Gastrocnemius medialis (tissue), 4 donors: ENCODE measurements at regions not wholly inside any gene's neighbourhood (a gene's known extent, or its start where the extent isn't known, plus 50 kb on each side); places are given as distances from the start of the nearest gene placed in this dataset.

Experiments
- ATAC-seq, 2 donors: fragments of 150-250 bp; one replicate each; pipeline ENCODE4 v1.9.1; 2016
- DNase-seq, 2 donors: peaks; one replicate each; pipeline ENCODE4 v3.0.0-alpha.2; 2019
- H3K27ac ChIP-seq, 4 donors: fragments of 200-600 bp; sonication (generic); 1 replicate in 1 of 4; 2 replicates in 3 of 4; pipeline ENCODE4 v1.5.1; 2016 to 2018; ENCODE audit warnings: mild to moderate bottlenecking in 2 of 4, moderate library complexity in 1 of 4
- H3K27me3 ChIP-seq, 3 donors: fragments of 200-600 bp; sonication (generic) in 2 of 3; 1 replicate in 1 of 3; 2 replicates in 2 of 3; pipeline versions ENCODE4 v1.5.1 to v1.6.0; 2016 to 2019; ENCODE audit warnings: mild to moderate bottlenecking in 1 of 3, moderate library complexity in 1 of 3
- H3K36me3 ChIP-seq, 2 donors: fragments of 200-600 bp; sonication (generic) in 1 of 2; one replicate each; pipeline ENCODE4 v1.5.1; 2017 to 2018
- H3K4me1 ChIP-seq, 2 donors: fragments of 200-600 bp; sonication (generic) in 1 of 2; one replicate each; pipeline ENCODE4 v1.5.1; 2016 to 2017; ENCODE audit warnings: mild to moderate bottlenecking in 2 of 2
- H3K4me3 ChIP-seq, 4 donors: fragments of 200-600 bp; sonication (generic) in 3 of 4; 1 replicate in 1 of 4; 2 replicates in 3 of 4; pipeline ENCODE4 v1.5.1; 2016 to 2019; ENCODE audit warnings: mild to moderate bottlenecking in 2 of 4
- H3K9me3 ChIP-seq, 3 donors: fragments of 200-600 bp; sonication (generic) in 2 of 3; 1 replicate in 1 of 3; 2 replicates in 2 of 3; pipeline ENCODE4 v1.5.1; 2016 to 2019
- CTCF ChIP-seq, 5 experiments: fragments of 450-650 bp in 3 of 5; fragments of 200-600 bp in 2 of 5; sonication (generic) in 2 of 5; IDR thresholded peaks in 4 of 5; conservative IDR thresholded peaks in 1 of 5; 1 replicate in 4 of 5; 2 replicates in 1 of 5; pipeline ENCODE4 v1.5.1; 2016 to 2019; ENCODE audit warnings: antibody characterized with exemption in 5 of 5, mild to moderate bottlenecking in 3 of 5, moderate library complexity in 3 of 5
- POLR2A ChIP-seq, 2 donors: fragments of 450-650 bp; IDR thresholded peaks; one replicate each; pipeline ENCODE4 v1.6.1; 2017; ENCODE audit warnings: antibody characterized with exemption in 2 of 2, mild to moderate bottlenecking in 2 of 2, moderate library complexity in 2 of 2
- in situ Hi-C, 4 donors: fragments of 200-750 bp; cut with MboI; loops; one replicate each; pipeline versions ENCODE4 v1.15.0 to v1.8.0; 2017; ENCODE audit warnings: low sequenced_read_pairs in 4 of 4
- intact Hi-C: fragments of 100-400 bp; cut with DNase I; formaldehyde crosslinking; loops from one replicate; pipeline ENCODE4 v1.15.1; 2023; ENCODE audit warnings: low total_unique reads

- no peaks in the 10 kb centered on the region for H3K9me3 ChIP-seq
- DNase-seq (no peak), ATAC-seq (no peak)
- no peaks in the 10 kb centered on the region for H3K36me3 ChIP-seq
- no peak overlapping the region for H3K4me3 ChIP-seq
- in situ Hi-C loops (no loop called here), intact Hi-C loops (no loop called here)
- H3K4me1 ChIP-seq, result no peaks in the 10 kb centered on the region
- H3K27ac ChIP-seq, result no peak overlapping the region
- H3K27me3 ChIP-seq, result no peaks in the 10 kb centered on the region
- TF ChIP-seq CTCF (IDR thresholded peaks at IDR 0.05 in 4 of 5, conservative IDR thresholded peaks at IDR 0.05 in 1 of 5) (no peak), POLR2A (IDR thresholded peaks at IDR 0.05) (no peak)
Observed at GRCh38 chr17:70810609-70811008, 641.3 kb downstream of the KCNJ2 start.

- no peak for TF ChIP-seq POLR2A (IDR thresholded peaks at IDR 0.05)
- TF ChIP-seq CTCF (IDR thresholded peaks at IDR 0.05 in 4 of 5, conservative IDR thresholded peaks at IDR 0.05 in 1 of 5), result no peak
- in situ Hi-C loops, result no loop called here
Observed at GRCh38 chr17:70813355-70813930, 644.1 kb downstream of the KCNJ2 start.

GRCh38 chr17:70819183-70819582 lies 649.9 kb downstream of the KCNJ2 start:
- no peaks in the 10 kb centered on the region for H3K9me3 ChIP-seq
- DNase-seq (no peak), ATAC-seq (no peak)
- H3K4me3 ChIP-seq, result no peak overlapping the region
- H3K4me1 ChIP-seq, result no peaks in the 10 kb centered on the region
- H3K36me3 ChIP-seq, result no peaks in the 10 kb centered on the region
- in situ Hi-C loops (no loop called here), intact Hi-C loops (no loop called here)
- H3K27ac ChIP-seq, result no peak overlapping the region
- H3K27me3 ChIP-seq, result no peaks in the 10 kb centered on the region
- TF ChIP-seq POLR2A (IDR thresholded peaks at IDR 0.05) (no peak), CTCF (IDR thresholded peaks at IDR 0.05 in 4 of 5, conservative IDR thresholded peaks at IDR 0.05 in 1 of 5) (no peak)

More at GRCh38 chr17:70813355-70813930, 644.1 kb downstream of the KCNJ2 start:
- Histone ChIP-seq H3K27ac (no peak overlapping the region), H3K27me3 (no peaks in the 10 kb centered on the region), H3K4me1 (no peaks in the 10 kb centered on the region), H3K36me3 (no peaks in the 10 kb centered on the region), H3K4me3 (no peak overlapping the region), H3K9me3 (no peaks in the 10 kb centered on the region)
- ATAC-seq, result no peak
- intact Hi-C loops, result no loop called here
- DNase-seq, result peak in 1 of 2 donors; percentile 17

DNA sequence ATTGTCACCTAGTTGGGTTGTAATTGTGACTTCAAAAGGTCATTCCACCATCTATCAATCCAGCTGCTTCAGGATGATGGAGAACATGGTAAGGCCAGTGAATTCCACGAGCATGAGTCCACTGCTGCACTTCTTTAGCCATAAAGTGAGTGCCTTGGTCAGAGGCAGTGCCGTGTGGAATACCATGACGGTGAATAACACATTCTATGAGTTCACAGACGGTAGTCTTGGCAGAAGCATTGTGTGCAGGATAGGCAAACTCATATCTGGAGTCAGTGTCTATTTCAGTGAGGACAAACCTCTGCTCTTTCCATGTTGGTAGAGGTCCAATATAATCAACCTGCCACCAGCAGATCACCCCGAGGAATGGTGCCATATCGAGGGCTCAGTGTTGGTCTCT lies 650.9 kb downstream of the KCNJ2 start:
- Histone ChIP-seq H3K36me3 (no peaks in the 10 kb centered on the region), H3K27me3 (no peaks in the 10 kb centered on the region), H3K4me1 (no peaks in the 10 kb centered on the region), H3K27ac (no peak overlapping the region), H3K9me3 (no peaks in the 10 kb centered on the region), H3K4me3 (no peak overlapping the region)
- intact Hi-C loops (no loop called here), in situ Hi-C loops (no loop called here)
- ATAC-seq, result no peak
- DNase-seq, result no peak
- TF ChIP-seq POLR2A (IDR thresholded peaks at IDR 0.05) (no peak), CTCF (IDR thresholded peaks at IDR 0.05 in 4 of 5, conservative IDR thresholded peaks at IDR 0.05 in 1 of 5) (no peak)
